A549 (cell line): ENCODE measurements at regions not wholly inside any gene's neighbourhood (a gene's known extent, or its start where the extent isn't known, plus 50 kb on each side); places are given as distances from the start of the nearest gene placed in this dataset.
"Not testable (repeated sequence)": the region's sequence is repeated elsewhere in the genome, so short reads cannot be mapped to it uniquely, and the experiment has no call there.

Experiments
- CEBPB ChIP-seq, 2 experiments: fragments of >200 bp in 1 of 2; sonication (Bioruptor Twin) in 1 of 2; formaldehyde crosslinking in 1 of 2; IDR thresholded peaks; 2 replicates each; pipeline ENCODE4 v1.6.1; 2012 to 2016
- HMGXB4 ChIP-seq: fragments of 250-450 bp; sonication (Bioruptor Pico); IDR thresholded peaks from 2 replicates; pipeline ENCODE4 v1.5.0; 2021; ENCODE audit warnings: mild to moderate bottlenecking, moderate library complexity, borderline replicate concordance
- HOXA7 ChIP-seq: fragments of 250-450 bp; sonication (Bioruptor Pico); IDR thresholded peaks from 2 replicates; pipeline ENCODE4 v1.5.0; 2020; ENCODE audit warnings: mild to moderate bottlenecking, moderate library complexity
- REST ChIP-seq: fragments of 200-600 bp; sonication (generic); IDR thresholded peaks from 2 replicates; pipeline ENCODE4 v1.6.1; 2016; ENCODE audit warnings: antibody characterized with exemption, mild to moderate bottlenecking, moderate library complexity
- TF ChIP-seq, protein P1 (sequence below): IDR thresholded peaks from 2 replicates; pipeline ENCODE4 v1.6.1; 2012
- TF ChIP-seq, protein P2 (sequence below): fragments of 450-650 bp; IDR thresholded peaks from 2 replicates; pipeline ENCODE4 v1.6.1; 2014; ENCODE audit warnings: antibody characterized with exemption

- not testable (repeated sequence) for TF ChIP-seq REST; HOXA7; HMGXB4 (CRISPR knock-in tag); CEBPB (IDR thresholded peaks at IDR 0.05)
- TF ChIP-seq, protein P1, sequence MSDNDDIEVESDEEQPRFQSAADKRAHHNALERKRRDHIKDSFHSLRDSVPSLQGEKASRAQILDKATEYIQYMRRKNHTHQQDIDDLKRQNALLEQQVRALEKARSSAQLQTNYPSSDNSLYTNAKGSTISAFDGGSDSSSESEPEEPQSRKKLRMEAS = not testable (repeated sequence)
- TF ChIP-seq, protein P2, sequence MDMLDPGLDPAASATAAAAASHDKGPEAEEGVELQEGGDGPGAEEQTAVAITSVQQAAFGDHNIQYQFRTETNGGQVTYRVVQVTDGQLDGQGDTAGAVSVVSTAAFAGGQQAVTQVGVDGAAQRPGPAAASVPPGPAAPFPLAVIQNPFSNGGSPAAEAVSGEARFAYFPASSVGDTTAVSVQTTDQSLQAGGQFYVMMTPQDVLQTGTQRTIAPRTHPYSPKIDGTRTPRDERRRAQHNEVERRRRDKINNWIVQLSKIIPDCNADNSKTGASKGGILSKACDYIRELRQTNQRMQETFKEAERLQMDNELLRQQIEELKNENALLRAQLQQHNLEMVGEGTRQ = not testable (repeated sequence)
Observed at GRCh38 chr2:167739921-167740320, 507.5 kb downstream of the STK39 start.
